ENCODE measurements at regions not wholly inside any gene's neighbourhood (a gene's known extent, or its start where the extent isn't known, plus 50 kb on each side); places are given as distances from the start of the nearest gene placed in this dataset.

DNA sequence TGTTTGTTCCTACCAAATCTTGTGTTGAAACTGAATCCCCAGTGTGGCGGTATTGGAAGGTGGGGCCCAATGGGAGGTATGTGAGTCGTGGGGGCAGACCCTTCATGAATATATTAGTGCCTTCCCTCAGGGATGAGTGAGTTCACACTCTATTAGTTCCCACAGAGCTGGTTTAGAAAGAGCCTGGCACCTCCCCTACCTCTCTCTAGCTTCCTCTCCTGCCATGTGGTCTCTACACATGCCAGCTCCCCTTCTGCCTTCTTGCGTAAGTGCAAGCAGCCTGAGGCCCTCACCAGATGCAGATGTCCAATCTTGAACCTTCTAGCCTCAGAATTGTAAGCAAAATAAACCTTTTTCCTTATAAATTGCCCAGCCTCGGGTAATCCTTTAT is 105.8 kb downstream of the SPTSSA start:
- no peak for TF ChIP-seq CTCF (IDR thresholded peaks at IDR 0.05; ENCODE audit: unreplicated experiment)
- Mint-ChIP-seq H3K27ac (ENCODE audit: unreplicated experiment) (no peak overlapping the region), H3K4me1 (ENCODE audit: low read depth, unreplicated experiment) (peaks cover 25% of the 10 kb centered on the region), H3K4me3 (ENCODE audit: low read depth, unreplicated experiment) (no peak overlapping the region), H3K36me3 (ENCODE audit: insufficient read depth, unreplicated experiment) (no peaks in the 10 kb centered on the region), H3K9me3 (ENCODE audit: low read depth, unreplicated experiment) (no peaks in the 10 kb centered on the region), H3K27me3 (ENCODE audit: unreplicated experiment) (no peaks in the 10 kb centered on the region)
- CTCF ChIA-PET = interaction anchor here (1.7 kb wide), 1 partner anchor 25 kb away, joined by 3 read pairs; no protein-coding TSS in a partner anchor
- DNase-seq = no peak
- BruUV-seq (replicated peaks) = no TSS peak
- intact Hi-C loops (cut with micrococcal nuclease; ENCODE audit: unreplicated experiment) = no loop called here

- CTCF ChIA-PET = interaction anchor here (1.7 kb wide), 1 partner anchor 24 kb away, joined by 3 read pairs; no protein-coding TSS in a partner anchor
- no peak for DNase-seq
- Mint-ChIP-seq H3K9me3 (ENCODE audit: low read depth, unreplicated experiment) (no peaks in the 10 kb centered on the region), H3K36me3 (ENCODE audit: insufficient read depth, unreplicated experiment) (no peaks in the 10 kb centered on the region), H3K27me3 (ENCODE audit: unreplicated experiment) (no peaks in the 10 kb centered on the region), H3K27ac (ENCODE audit: unreplicated experiment) (no peak overlapping the region), H3K4me1 (ENCODE audit: low read depth, unreplicated experiment) (peaks cover 25% of the 10 kb centered on the region), H3K4me3 (ENCODE audit: low read depth, unreplicated experiment) (no peak overlapping the region)
- intact Hi-C loops (cut with micrococcal nuclease; ENCODE audit: unreplicated experiment) = no loop called here
- TF ChIP-seq CTCF (IDR thresholded peaks at IDR 0.05; ENCODE audit: unreplicated experiment) = no peak
- no TSS peak for BruUV-seq (replicated peaks)
Observed at GRCh38 chr14:34355584-34356263, 106.3 kb downstream of the SPTSSA start.

DNA sequence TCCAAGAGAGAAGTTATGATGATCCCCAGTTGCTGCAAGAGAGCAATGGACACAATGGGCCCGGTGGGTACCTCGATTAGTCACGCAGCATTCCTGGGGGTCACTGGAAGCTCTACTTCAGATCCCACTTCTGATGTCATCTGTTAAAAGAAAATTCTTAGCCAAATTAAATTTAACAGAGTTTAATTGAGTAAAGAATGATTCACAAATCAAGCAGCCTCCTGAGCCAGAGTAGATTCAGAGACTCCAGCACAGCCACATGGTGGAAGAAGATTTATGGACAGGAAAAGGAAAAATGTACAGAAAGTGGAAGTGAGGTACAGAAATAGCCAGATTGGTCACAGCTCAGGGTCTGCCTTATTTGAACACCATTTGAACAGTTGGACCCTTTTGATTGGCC is 107.5 kb downstream of the SPTSSA start:
- CTCF ChIA-PET = interaction anchor here (0.7 kb wide), 2 partner anchors 292 to 1213 kb away, joined by 3 to 7 read pairs; no protein-coding TSS in a partner anchor
- no peak overlapping the region for H3K27ac Mint-ChIP-seq (ENCODE audit: unreplicated experiment)
- no peak for TF ChIP-seq CTCF (IDR thresholded peaks at IDR 0.05; ENCODE audit: unreplicated experiment)
- no peak for DNase-seq
- peaks cover 22% of the 10 kb centered on the region for H3K4me1 Mint-ChIP-seq (ENCODE audit: low read depth, unreplicated experiment)
- no peaks in the 10 kb centered on the region for H3K36me3 Mint-ChIP-seq (ENCODE audit: insufficient read depth, unreplicated experiment)
- intact Hi-C loops (cut with micrococcal nuclease; ENCODE audit: unreplicated experiment) = no loop called here
- no peaks in the 10 kb centered on the region for H3K27me3 Mint-ChIP-seq (ENCODE audit: unreplicated experiment)
- no TSS peak for BruUV-seq (replicated peaks)
- H3K4me3 Mint-ChIP-seq (ENCODE audit: low read depth, unreplicated experiment) = no peak overlapping the region
- H3K9me3 Mint-ChIP-seq (ENCODE audit: low read depth, unreplicated experiment) = no peaks in the 10 kb centered on the region

- Mint-ChIP-seq H3K27ac (ENCODE audit: unreplicated experiment) (no peak overlapping the region), H3K4me3 (ENCODE audit: low read depth, unreplicated experiment) (no peak overlapping the region), H3K27me3 (ENCODE audit: unreplicated experiment) (no peaks in the 10 kb centered on the region), H3K9me3 (ENCODE audit: low read depth, unreplicated experiment) (no peaks in the 10 kb centered on the region), H3K4me1 (ENCODE audit: low read depth, unreplicated experiment) (peaks cover 13% of the 10 kb centered on the region), H3K36me3 (ENCODE audit: insufficient read depth, unreplicated experiment) (no peaks in the 10 kb centered on the region)
- no peak for TF ChIP-seq CTCF (IDR thresholded peaks at IDR 0.05; ENCODE audit: unreplicated experiment)
- no TSS peak for BruUV-seq (replicated peaks)
- no peak for DNase-seq
- CTCF ChIA-PET = no interaction called here
- intact Hi-C loops (cut with micrococcal nuclease; ENCODE audit: unreplicated experiment) = no loop called here
Observed at GRCh38 chr14:34350903-34351302, 111.1 kb downstream of the SPTSSA start.

Measured in Calu3 (cell line).